Muscle of leg (tissue), 3 donors: ENCODE measurements at regions not wholly inside any gene's neighbourhood (a gene's known extent, or its start where the extent isn't known, plus 50 kb on each side); places are given as distances from the start of the nearest gene placed in this dataset.

ENCODE experiments used
- DNase-seq: peaks from one replicate; pipeline ENCODE4 v3.0.0; 2013
- H3K27ac ChIP-seq: one replicate; pipeline ENCODE4 v1.5.1; 2013; ENCODE audit warnings: mild to moderate bottlenecking, low read length, control low read depth
- H3K27me3 ChIP-seq: one replicate; pipeline ENCODE4 v1.6.1; 2013; ENCODE audit warnings: low read length; ENCODE audit not compliant: control insufficient read depth, insufficient read depth
- H3K36me3 ChIP-seq: one replicate; pipeline ENCODE4 v1.6.1; 2013; ENCODE audit warnings: low read length; ENCODE audit not compliant: control insufficient read depth, insufficient read depth
- H3K4me1 ChIP-seq: one replicate; pipeline ENCODE4 v1.6.1; 2013; ENCODE audit warnings: low read length; ENCODE audit not compliant: control insufficient read depth, insufficient read depth
- H3K4me3 ChIP-seq: one replicate; pipeline ENCODE4 v1.5.1; 2013; ENCODE audit warnings: low read length, control low read depth
- H3K9me3 ChIP-seq: replicated peaks from 2 replicates; pipeline ENCODE4 v1.6.1; 2013; ENCODE audit warnings: low read depth, low read length; ENCODE audit not compliant: control insufficient read depth
- WGBS: methylation state at CpG from one replicate; pipeline ENCODE4 v1.1.5; 2013; ENCODE audit warnings: missing lambda C conversion rate; ENCODE audit not compliant: insufficient coverage; 5-methylcytosine and 5-hydroxymethylcytosine counted together

DNA sequence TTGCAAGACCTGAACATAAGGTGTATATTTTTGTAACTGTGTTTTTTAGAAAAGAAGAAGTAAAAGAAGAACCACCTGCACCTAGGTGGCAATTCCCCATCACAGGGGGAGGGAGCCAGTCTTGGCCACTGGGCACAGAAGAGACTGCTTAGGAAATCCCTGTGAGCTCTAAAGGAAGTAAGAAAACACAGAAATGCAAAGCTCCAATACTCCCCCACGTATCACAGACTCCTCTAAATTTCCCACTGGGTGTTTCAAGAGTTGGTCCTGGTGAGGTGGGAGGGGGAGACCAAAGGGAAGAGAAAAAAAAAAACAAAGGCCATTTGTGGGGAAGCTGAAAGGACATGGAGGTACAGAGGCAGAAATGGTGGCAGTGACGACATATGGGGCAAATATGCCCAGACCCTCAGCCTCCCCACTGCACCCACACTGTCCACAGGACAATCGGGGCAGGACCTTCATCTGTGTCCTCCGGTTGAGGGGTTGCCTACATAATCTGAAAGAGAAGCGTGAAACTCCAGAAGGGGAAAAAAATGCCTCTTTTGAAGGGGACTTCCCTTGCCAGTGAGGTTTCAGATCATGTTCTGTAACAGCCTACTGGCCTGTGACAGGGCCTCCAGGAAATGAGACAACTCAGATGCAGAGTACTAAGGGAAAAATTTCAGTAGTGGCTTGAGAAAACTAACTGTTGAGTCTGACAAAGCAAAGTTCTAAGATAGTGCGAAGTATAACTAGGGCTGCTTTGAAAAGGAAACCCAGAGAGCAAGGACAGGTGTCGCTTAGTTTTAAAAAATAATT is 226.2 kb upstream of the MARCKS start:
- Histone ChIP-seq H3K27ac (peak overlapping the region; percentile 75), H3K4me3 (no peak overlapping the region), H3K36me3 (no peaks in the 10 kb centered on the region), H3K27me3 (no peaks in the 10 kb centered on the region), H3K9me3 (no peaks in the 10 kb centered on the region), H3K4me1 (peaks cover 20% of the 10 kb centered on the region)
- DNase-seq, result peak; percentile 79
- WGBS, result 100% methylated on average over 1 of the region's 7 CpGs

DNA sequence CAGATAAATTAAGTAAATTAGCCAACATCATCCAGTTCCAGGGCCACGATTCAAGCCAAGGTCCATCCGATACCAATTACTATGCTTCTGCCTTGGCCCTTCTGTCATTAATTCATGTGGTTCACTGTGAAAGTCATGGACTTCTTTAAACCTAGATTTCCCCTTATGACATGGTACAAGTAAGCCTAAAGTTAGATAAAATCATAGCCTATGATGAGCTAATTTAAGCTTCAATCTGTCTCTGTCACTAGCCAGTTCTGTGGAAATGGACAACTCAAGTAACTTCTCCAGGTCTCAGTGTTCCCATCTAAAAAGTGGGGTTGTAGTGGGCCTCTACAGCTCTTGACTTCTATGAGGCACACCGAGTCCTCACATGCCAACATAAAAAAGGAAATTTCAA is 225.5 kb upstream of the MARCKS start:
- Histone ChIP-seq H3K4me3 (no peak overlapping the region), H3K9me3 (no peaks in the 10 kb centered on the region), H3K4me1 (peaks cover 20% of the 10 kb centered on the region), H3K36me3 (no peaks in the 10 kb centered on the region), H3K27ac (peak overlapping the region; percentile 56), H3K27me3 (no peaks in the 10 kb centered on the region)
- no peak for DNase-seq
- no CpG with 5 or more reads among the region's 3 CpGs for WGBS

DNA sequence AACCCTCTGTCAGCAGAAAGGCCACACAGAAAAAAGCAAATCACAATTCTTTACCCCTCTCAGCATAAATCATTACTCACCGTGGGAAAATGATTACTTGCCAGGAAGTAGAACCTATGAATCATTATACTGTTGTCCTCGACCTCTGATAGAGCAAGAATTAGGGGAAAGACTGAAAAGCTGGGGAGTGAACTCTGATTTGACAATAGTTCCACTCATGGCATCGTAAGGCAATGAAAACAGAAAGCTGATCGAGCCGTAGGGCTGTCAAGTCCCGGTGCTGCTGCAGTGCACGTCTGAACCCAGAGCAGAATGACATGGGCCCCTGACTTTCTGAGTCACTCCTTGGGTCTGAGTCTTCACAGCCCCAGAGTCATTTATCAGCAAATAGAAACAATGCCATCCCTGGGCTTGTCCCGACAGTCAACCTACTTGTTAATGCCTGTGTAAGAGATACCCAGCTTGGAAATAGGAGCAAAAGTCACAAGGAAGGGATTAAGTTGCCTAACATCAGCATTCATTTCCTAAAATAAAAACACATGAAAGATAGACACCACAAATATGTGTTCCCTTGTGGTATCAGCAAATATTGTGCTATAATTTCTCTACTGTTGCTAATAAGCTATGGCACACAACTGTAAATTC is 224.8 kb upstream of the MARCKS start:
- DNase-seq, result peak; percentile 61
- no peaks in the 10 kb centered on the region for H3K36me3 ChIP-seq

DNA sequence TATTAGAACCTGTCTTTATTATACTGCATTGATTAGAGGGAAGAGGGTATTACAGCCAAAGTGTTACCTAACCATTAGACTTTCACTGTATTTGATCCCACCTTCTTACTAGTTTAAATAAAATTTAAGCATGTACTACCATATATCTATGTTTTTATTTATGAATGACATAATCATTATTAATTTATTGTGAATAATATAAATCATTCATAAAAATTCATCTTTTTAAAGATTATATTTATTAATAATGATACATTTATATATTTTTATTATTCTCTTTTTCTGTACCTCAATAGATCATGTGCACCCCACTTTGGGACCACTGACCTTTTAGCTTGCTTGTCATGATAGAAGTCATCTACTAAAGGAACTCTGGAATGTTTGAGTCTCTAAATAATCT is 223.5 kb upstream of the MARCKS start:
- DNase-seq, result no peak
- no peaks in the 10 kb centered on the region for H3K9me3 ChIP-seq
- peaks cover 20% of the 10 kb centered on the region for H3K4me1 ChIP-seq
- H3K27me3 ChIP-seq, result no peaks in the 10 kb centered on the region
- no peak overlapping the region for H3K27ac ChIP-seq
- H3K36me3 ChIP-seq, result no peaks in the 10 kb centered on the region
- no peak overlapping the region for H3K4me3 ChIP-seq

More for the DNA sequence above, 224.8 kb upstream of the MARCKS start:
- Histone ChIP-seq H3K4me3 (peak overlapping the region; percentile 5), H3K27me3 (no peaks in the 10 kb centered on the region), H3K27ac (peak overlapping the region; percentile 72), H3K9me3 (no peaks in the 10 kb centered on the region), H3K4me1 (peaks cover 20% of the 10 kb centered on the region)
- WGBS, result 36% methylated on average over 6 of the region's 8 CpGs

DNA sequence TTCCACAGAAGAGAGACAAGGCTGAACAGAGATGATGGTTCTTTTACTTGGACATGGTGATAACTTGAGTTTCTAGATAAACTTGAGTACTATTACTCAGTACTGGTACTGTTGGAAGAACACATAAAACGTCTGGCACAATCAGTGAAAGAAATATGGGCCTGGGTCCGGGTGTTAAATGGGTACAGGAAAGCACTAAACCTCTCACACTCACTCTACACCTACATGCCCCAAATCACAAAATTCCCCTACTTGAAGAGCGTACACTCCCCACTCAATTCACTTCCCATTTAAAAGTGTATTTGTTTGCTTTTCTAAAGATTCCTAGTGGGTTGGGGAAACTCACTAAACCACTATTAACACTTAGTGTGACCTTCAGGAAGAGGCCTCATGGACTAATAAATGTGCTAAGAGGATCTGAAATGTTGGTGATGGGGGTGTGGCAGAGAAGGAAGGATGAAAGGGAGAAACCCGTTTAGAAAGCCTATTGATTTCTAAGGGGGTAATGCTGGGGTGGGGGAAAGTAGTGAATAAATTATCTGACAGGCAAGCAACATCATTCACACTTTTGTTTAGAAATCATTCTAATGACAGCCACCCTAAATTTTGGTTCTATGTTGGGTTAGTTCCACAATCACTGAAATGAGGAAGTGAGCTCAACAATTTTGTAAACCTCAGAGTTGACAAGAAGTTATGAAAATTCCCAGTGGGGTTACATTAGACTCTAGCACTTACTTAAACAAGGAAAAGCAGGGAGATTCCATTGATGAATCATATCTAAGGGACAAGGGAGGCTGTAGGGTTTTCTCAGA is 222.6 kb upstream of the MARCKS start:
- Histone ChIP-seq H3K27ac (no peak overlapping the region), H3K36me3 (no peaks in the 10 kb centered on the region), H3K4me3 (no peak overlapping the region), H3K27me3 (no peaks in the 10 kb centered on the region), H3K4me1 (peaks cover 17% of the 10 kb centered on the region), H3K9me3 (no peaks in the 10 kb centered on the region)
- peak; percentile 57 for DNase-seq
- WGBS, result no CpG with 5 or more reads among the region's 4 CpGs

DNA sequence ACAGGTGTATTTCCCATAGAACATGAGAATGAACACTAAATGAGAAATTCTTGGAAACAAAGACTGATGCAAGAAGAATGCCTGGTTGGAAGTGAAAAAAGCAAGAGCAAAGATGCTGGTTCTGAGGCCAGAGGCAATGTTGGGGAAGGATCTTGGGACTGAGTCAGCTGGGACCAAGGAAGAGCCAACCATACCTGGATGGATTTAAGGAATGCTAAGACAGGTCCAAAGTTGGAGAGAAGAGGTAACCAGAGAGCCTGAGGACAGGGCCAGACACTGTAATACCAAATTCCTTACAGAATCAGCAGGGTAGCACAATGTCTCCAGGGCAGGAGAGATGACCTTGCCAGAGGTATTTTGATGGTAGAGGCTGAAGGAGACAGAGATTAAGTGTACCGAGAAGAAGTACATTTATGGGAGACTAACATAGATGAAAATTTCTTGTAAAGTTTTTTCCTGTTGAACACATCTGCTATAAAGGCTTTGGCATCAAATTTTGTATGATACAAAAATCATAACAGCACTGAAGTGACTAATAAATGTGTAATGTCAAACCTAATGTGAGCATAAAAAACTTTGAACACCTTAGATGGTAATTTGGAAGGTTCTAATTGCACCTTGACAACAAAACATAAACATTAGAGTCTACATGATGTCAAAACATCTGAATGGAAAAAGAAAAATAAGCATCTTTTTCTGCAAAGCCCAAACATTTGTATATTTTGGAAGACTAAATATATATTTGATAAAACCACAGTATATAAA is 221.7 kb upstream of the MARCKS start:
- Histone ChIP-seq H3K4me1 (peaks cover 17% of the 10 kb centered on the region), H3K27me3 (no peaks in the 10 kb centered on the region), H3K4me3 (no peak overlapping the region), H3K27ac (no peak overlapping the region), H3K36me3 (no peaks in the 10 kb centered on the region), H3K9me3 (no peaks in the 10 kb centered on the region)
- DNase-seq, result peak; percentile 56
- no CpG with 5 or more reads among the region's 1 CpG for WGBS

DNA sequence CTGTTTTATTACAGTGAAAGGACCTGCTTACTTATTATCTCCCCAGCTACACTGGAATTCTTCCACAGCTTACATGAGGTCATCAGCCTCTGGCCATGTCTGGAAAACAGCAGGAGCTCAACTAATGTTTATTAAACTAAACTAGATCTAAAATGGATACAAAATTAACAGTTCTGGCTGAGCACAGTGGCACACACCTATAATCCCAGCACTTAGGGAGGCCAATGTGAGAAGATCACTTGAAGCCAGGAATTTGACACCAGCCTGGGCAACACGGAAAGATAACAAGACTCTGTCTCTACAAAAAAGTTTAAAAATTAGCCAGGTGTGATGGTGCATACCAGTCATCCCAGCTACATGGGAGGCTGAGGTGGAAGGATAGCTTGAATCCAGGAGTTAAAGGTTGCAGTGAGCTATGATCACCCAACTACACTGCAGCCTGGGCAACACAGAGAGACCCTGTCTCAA is 220.8 kb upstream of the MARCKS start:
- peaks cover 9% of the 10 kb centered on the region for H3K4me1 ChIP-seq
- no peaks in the 10 kb centered on the region for H3K36me3 ChIP-seq
- no peaks in the 10 kb centered on the region for H3K27me3 ChIP-seq
- peak; percentile 77 for DNase-seq
- no peak overlapping the region for H3K4me3 ChIP-seq
- no peaks in the 10 kb centered on the region for H3K9me3 ChIP-seq
- no CpG with 5 or more reads among the region's 1 CpG for WGBS
- no peak overlapping the region for H3K27ac ChIP-seq

DNA sequence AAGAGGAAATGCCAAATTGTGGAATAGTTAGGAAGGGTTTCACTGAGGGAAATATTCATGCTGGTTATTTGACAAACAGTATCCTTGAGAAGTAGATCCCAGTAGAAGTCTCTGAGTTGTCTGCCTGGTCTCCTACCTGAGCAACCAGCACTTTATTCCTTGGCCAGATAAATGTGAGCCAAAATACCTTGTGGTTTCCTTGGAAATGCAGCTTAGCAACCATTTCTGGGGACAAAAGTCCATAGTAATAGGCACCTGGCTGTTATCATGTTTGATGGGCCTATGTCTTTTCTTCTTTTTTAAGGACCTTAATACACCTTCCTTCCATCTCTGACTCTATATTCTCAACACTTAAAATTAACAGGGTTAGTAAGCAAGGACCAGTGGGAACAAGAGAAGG is 217.1 kb upstream of the MARCKS start:
- H3K36me3 ChIP-seq, result no peaks in the 10 kb centered on the region
- no peak for DNase-seq
- H3K27me3 ChIP-seq, result no peaks in the 10 kb centered on the region
- H3K4me3 ChIP-seq, result no peak overlapping the region
- H3K27ac ChIP-seq, result no peak overlapping the region
- no peaks in the 10 kb centered on the region for H3K9me3 ChIP-seq
- peaks cover 7% of the 10 kb centered on the region for H3K4me1 ChIP-seq

DNA sequence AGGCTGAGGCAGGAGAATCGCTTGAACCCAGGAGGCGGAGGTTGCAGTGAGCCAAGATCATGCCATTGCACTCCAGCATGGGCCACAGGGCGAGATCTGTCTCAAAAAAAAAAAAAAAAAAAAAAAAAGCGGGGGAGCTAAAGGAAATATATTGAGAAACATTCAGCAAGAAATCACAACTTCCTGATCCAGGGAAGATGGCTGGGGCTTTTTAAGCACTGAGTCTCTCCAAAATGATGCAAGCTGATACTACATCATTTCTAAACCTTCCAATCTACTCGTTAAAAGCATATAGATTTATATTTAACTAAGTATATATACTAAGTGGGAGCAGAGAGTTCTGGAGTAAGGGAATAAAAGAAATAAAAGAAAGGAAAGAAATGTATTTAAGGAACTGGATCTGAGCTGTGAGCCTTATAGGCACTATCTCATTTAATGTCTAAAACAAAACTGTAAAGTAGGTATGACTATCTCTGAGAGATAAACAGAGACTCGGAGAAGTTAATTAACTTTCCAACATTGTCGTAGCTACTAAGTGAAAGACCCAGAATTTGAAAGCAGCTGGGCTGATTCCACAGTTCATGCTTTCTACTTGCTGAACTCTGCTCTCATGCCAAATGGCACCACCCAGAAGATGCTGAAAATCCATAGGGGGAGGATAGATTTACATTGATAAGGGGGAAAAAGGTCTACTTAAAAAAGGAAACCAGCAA is 215.0 kb upstream of the MARCKS start:
- H3K4me3 ChIP-seq, result no peak overlapping the region
- H3K36me3 ChIP-seq, result no peaks in the 10 kb centered on the region
- no peaks in the 10 kb centered on the region for H3K9me3 ChIP-seq
- peaks cover 14% of the 10 kb centered on the region for H3K4me1 ChIP-seq
- WGBS, result 100% methylated on average over 3 of the region's 7 CpGs
- no peak overlapping the region for H3K27ac ChIP-seq
- H3K27me3 ChIP-seq, result no peaks in the 10 kb centered on the region
- DNase-seq, result no peak
